Tibial nerve (tissue), 4 donors: ENCODE measurements at regions not wholly inside any gene's neighbourhood (a gene's known extent, or its start where the extent isn't known, plus 50 kb on each side); places are given as distances from the start of the nearest gene placed in this dataset.

ENCODE experiments used
- DNase-seq, 2 donors: peaks; one replicate each; pipeline ENCODE4 v3.0.0-alpha.2; 2019; ENCODE audit warnings: low spot score in 2 of 2
- H3K27ac ChIP-seq, 4 donors: fragments of 200-600 bp; sonication (generic) in 3 of 4; one replicate each; pipeline ENCODE4 v1.5.1; 2017 to 2019; ENCODE audit warnings: mild to moderate bottlenecking in 1 of 4
- H3K27me3 ChIP-seq, 2 donors: fragments of 200-600 bp; sonication (generic) in 1 of 2; one replicate each; pipeline versions ENCODE4 v1.5.1 to v1.6.0; 2017 to 2019
- H3K36me3 ChIP-seq, 3 donors: fragments of 200-600 bp; sonication (generic); one replicate each; pipeline ENCODE4 v1.5.1; 2018 to 2019
- H3K4me1 ChIP-seq, 4 donors: fragments of 200-600 bp; sonication (generic) in 3 of 4; one replicate each; pipeline ENCODE4 v1.5.1; 2017 to 2019
- H3K4me3 ChIP-seq, 4 donors: fragments of 200-600 bp; sonication (generic) in 3 of 4; one replicate each; pipeline ENCODE4 v1.5.1; 2017 to 2019; ENCODE audit warnings: mild to moderate bottlenecking in 1 of 4, moderate library complexity in 1 of 4
- H3K9me3 ChIP-seq, 4 donors: fragments of 200-600 bp; sonication (generic) in 3 of 4; one replicate each; pipeline ENCODE4 v1.5.1; 2017 to 2019
- CTCF ChIP-seq, 5 experiments: fragments of 200-600 bp in 3 of 5; fragments of 450-650 bp in 2 of 5; sonication (generic) in 3 of 5; IDR thresholded peaks; one replicate each; pipeline ENCODE4 v1.5.1; 2016 to 2019; ENCODE audit warnings: antibody characterized with exemption in 5 of 5, mild to moderate bottlenecking in 3 of 5, moderate library complexity in 2 of 5
- EP300 ChIP-seq, 2 donors: sonication (generic); formaldehyde crosslinking; IDR thresholded peaks; one replicate each; pipeline ENCODE4 v1.6.1; 2017; ENCODE audit warnings: antibody characterized with exemption in 2 of 2, mild to moderate bottlenecking in 1 of 2
- POLR2A ChIP-seq, 2 donors: fragments of 450-650 bp; IDR thresholded peaks; one replicate each; pipeline ENCODE4 v1.6.1; 2017; ENCODE audit warnings: antibody characterized with exemption in 2 of 2, mild to moderate bottlenecking in 2 of 2, moderate library complexity in 2 of 2
- WGBS, 2 donors: methylation state at CpG; one replicate each; pipeline ENCODE4 v1.1.5; 2018; 5-methylcytosine and 5-hydroxymethylcytosine counted together

- Histone ChIP-seq H3K27ac (no peak overlapping the region), H3K4me1 (peaks cover 0 to 8% (median 0%) of the 10 kb centered on the region in 4 donors), H3K36me3 (no peaks in the 10 kb centered on the region), H3K4me3 (no peak overlapping the region), H3K27me3 (no peaks in the 10 kb centered on the region), H3K9me3 (peaks cover 0 to 11% (median 0%) of the 10 kb centered on the region in 4 donors)
- 51 to 61% methylated on average over 1 of the region's 1 CpG for WGBS, 2 donors
- TF ChIP-seq EP300 (IDR thresholded peaks at IDR 0.05): no peak
- TF ChIP-seq CTCF (IDR thresholded peaks at IDR 0.05): no peak
- no peak for TF ChIP-seq POLR2A (IDR thresholded peaks at IDR 0.05)
- DNase-seq: no peak
These were observed 414.1 kb downstream of the CDH26 start for GRCh38 chr20:60372275-60372674.

- TF ChIP-seq POLR2A (IDR thresholded peaks at IDR 0.05) (no peak), EP300 (IDR thresholded peaks at IDR 0.05) (no peak)
- Histone ChIP-seq H3K4me3 (no peak overlapping the region), H3K27me3 (no peaks in the 10 kb centered on the region), H3K27ac (no peak overlapping the region), H3K36me3 (no peaks in the 10 kb centered on the region), H3K4me1 (peaks cover 0 to 8% (median 0%) of the 10 kb centered on the region in 4 donors), H3K9me3 (peaks cover 0 to 10% (median 0%) of the 10 kb centered on the region in 4 donors)
- 50 to 72% methylated on average over 4 of the region's 4 CpGs for WGBS, 2 donors
- DNase-seq: no peak
These were observed 414.6 kb downstream of the CDH26 start for GRCh38 chr20:60372822-60373221.

GRCh38 chr20:60378620-60379019 lies 420.4 kb downstream of the CDH26 start:
- no peaks in the 10 kb centered on the region for H3K36me3 ChIP-seq
- TF ChIP-seq POLR2A (IDR thresholded peaks at IDR 0.05): no peak
- TF ChIP-seq CTCF (IDR thresholded peaks at IDR 0.05): no peak
- no peak for TF ChIP-seq EP300 (IDR thresholded peaks at IDR 0.05)
- no peaks in the 10 kb centered on the region for H3K9me3 ChIP-seq
- H3K4me1 ChIP-seq: no peaks in the 10 kb centered on the region
- no peak for DNase-seq
- no peak overlapping the region for H3K27ac ChIP-seq
- H3K27me3 ChIP-seq: no peaks in the 10 kb centered on the region
- H3K4me3 ChIP-seq: no peak overlapping the region

DNA sequence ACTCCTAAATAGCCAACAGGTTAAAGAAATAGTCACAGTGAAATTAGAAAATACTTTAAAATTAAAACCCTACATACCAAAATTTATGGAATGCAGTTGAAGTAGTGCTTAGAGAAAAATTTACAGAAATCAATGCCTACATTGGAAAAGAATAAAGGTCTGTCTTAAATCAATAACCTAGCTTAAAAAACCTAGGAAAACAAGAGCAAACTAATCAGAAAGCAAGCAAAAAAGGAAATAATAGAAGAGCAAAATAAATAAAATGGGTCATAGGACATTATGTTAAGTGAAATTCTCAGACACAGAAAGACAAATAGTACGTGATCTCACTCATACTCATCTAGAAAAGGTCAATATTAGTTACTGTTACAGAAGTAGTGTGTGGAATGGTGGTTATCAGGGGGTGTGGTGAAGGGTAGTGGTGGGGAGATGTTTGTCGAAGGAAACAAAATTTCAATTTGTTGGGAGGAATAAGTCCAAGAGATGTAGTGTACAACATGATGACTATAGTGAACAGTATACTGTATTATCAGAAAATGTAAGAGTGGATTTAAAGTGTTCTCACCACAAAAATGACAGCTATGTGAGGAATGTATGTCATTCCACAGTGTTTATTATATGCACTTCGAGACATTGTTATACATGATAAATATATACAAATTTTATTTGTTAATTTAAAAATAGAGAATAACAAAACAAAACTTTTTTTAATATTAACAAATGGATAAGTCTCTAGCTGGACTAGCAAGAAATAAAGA lies 423.6 kb downstream of the CDH26 start:
- 39 to 46% methylated on average over 3 of the region's 3 CpGs for WGBS, 2 donors
- TF ChIP-seq EP300 (IDR thresholded peaks at IDR 0.05) (no peak), CTCF (IDR thresholded peaks at IDR 0.05) (no peak), POLR2A (IDR thresholded peaks at IDR 0.05) (no peak)

GRCh38 chr20:60389441-60389840 lies 431.2 kb downstream of the CDH26 start:
- TF ChIP-seq POLR2A (IDR thresholded peaks at IDR 0.05) (no peak), CTCF (IDR thresholded peaks at IDR 0.05) (no peak), EP300 (IDR thresholded peaks at IDR 0.05) (no peak)
- Histone ChIP-seq H3K36me3 (no peaks in the 10 kb centered on the region), H3K27ac (no peak overlapping the region), H3K27me3 (no peaks in the 10 kb centered on the region), H3K9me3 (peaks cover 0 to 7% (median 2%) of the 10 kb centered on the region in 4 donors), H3K4me3 (no peak overlapping the region), H3K4me1 (no peaks in the 10 kb centered on the region)
- no peak for DNase-seq

More for the DNA sequence above, 423.6 kb downstream of the CDH26 start:
- Histone ChIP-seq H3K27ac (no peak overlapping the region), H3K36me3 (no peaks in the 10 kb centered on the region), H3K9me3 (peaks cover 0 to 7% (median 1%) of the 10 kb centered on the region in 4 donors), H3K4me3 (no peak overlapping the region), H3K4me1 (no peaks in the 10 kb centered on the region), H3K27me3 (no peaks in the 10 kb centered on the region)
- DNase-seq: no peak
